Upper lobe of left lung (tissue), 4 donors: ENCODE measurements at regions not wholly inside any gene's neighbourhood (a gene's known extent, or its start where the extent isn't known, plus 50 kb on each side); places are given as distances from the start of the nearest gene placed in this dataset.

Experiments used
- POLR2A ChIP-seq, 4 donors: fragments of 450-650 bp; IDR thresholded peaks; one replicate each; pipeline ENCODE4 v1.5.1; 2016 to 2017; ENCODE audit warnings: antibody characterized with exemption in 4 of 4, mild to moderate bottlenecking in 2 of 4
- TF ChIP-seq, protein P1 (sequence below), 6 experiments: fragments of 450-650 bp in 4 of 6; fragments of 200-600 bp in 2 of 6; sonication (generic) in 2 of 6; IDR thresholded peaks; one replicate each; pipeline ENCODE4 v1.5.1; 2016 to 2019; ENCODE audit warnings: antibody characterized with exemption in 6 of 6

GRCh38 chr3:140856905-140857304 is 84.7 kb upstream of the SLC25A36 start:
- TF ChIP-seq, protein P1, sequence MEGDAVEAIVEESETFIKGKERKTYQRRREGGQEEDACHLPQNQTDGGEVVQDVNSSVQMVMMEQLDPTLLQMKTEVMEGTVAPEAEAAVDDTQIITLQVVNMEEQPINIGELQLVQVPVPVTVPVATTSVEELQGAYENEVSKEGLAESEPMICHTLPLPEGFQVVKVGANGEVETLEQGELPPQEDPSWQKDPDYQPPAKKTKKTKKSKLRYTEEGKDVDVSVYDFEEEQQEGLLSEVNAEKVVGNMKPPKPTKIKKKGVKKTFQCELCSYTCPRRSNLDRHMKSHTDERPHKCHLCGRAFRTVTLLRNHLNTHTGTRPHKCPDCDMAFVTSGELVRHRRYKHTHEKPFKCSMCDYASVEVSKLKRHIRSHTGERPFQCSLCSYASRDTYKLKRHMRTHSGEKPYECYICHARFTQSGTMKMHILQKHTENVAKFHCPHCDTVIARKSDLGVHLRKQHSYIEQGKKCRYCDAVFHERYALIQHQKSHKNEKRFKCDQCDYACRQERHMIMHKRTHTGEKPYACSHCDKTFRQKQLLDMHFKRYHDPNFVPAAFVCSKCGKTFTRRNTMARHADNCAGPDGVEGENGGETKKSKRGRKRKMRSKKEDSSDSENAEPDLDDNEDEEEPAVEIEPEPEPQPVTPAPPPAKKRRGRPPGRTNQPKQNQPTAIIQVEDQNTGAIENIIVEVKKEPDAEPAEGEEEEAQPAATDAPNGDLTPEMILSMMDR (IDR thresholded peaks at IDR 0.05), result no peak
- TF ChIP-seq POLR2A (IDR thresholded peaks at IDR 0.05), result no peak
